Chondrocyte (in vitro differentiated cells): ENCODE measurements at regions not wholly inside any gene's neighbourhood (a gene's known extent, or its start where the extent isn't known, plus 50 kb on each side); places are given as distances from the start of the nearest gene placed in this dataset.

Experiments used
- DNase-seq: peaks from one replicate; pipeline ENCODE4 v3.0.0; 2021; ENCODE audit warnings: mixed read lengths, low spot score
- H3K27ac Mint-ChIP-seq: one replicate; pipeline ENCODE4 v1.8.0; 2021; ENCODE audit warnings: mild to moderate bottlenecking, moderate library complexity, mixed read lengths; ENCODE audit not compliant: unreplicated experiment
- H3K27me3 Mint-ChIP-seq: 2 replicates; pipeline ENCODE4 v1.8.0; 2021; ENCODE audit warnings: low read depth, mixed read lengths
- H3K36me3 Mint-ChIP-seq: 2 replicates; pipeline ENCODE4 v1.8.0; 2021; ENCODE audit warnings: low read depth, mixed read lengths
- H3K4me1 Mint-ChIP-seq: 2 replicates; pipeline ENCODE4 v1.8.0; 2021; ENCODE audit warnings: low read depth, mild to moderate bottlenecking, mixed read lengths
- H3K4me3 Mint-ChIP-seq: one replicate; pipeline ENCODE4 v1.8.0; 2021; ENCODE audit warnings: mild to moderate bottlenecking, moderate library complexity, mixed read lengths; ENCODE audit not compliant: unreplicated experiment
- H3K9me3 Mint-ChIP-seq: 2 replicates; pipeline ENCODE4 v1.8.0; 2021; ENCODE audit warnings: low read depth, mixed read lengths
- CTCF ChIP-seq: fragments of 200-600 bp; sonication (generic); IDR thresholded peaks from 2 replicates; pipeline ENCODE4 v1.5.0; 2021; ENCODE audit warnings: antibody characterized with exemption, mild to moderate bottlenecking, moderate library complexity

GRCh38 chr2:133780099-133780996, 212.1 kb upstream of the NCKAP5 start:
- H3K27ac Mint-ChIP-seq = no peak overlapping the region
- no peak overlapping the region for H3K4me3 Mint-ChIP-seq
- H3K4me1 Mint-ChIP-seq = no peaks in the 10 kb centered on the region
- peaks cover 4% of the 10 kb centered on the region for H3K36me3 Mint-ChIP-seq
- peaks cover 12% of the 10 kb centered on the region for H3K9me3 Mint-ChIP-seq
- no peak for DNase-seq
- TF ChIP-seq CTCF = peak; percentile 97
- H3K27me3 Mint-ChIP-seq = no peaks in the 10 kb centered on the region

GRCh38 chr2:133780997-133781513, 212.8 kb upstream of the NCKAP5 start:
- no peak overlapping the region for H3K4me3 Mint-ChIP-seq
- no peak for TF ChIP-seq CTCF
- no peak for DNase-seq
- H3K27me3 Mint-ChIP-seq = no peaks in the 10 kb centered on the region
- H3K36me3 Mint-ChIP-seq = peaks cover 4% of the 10 kb centered on the region
- H3K4me1 Mint-ChIP-seq = no peaks in the 10 kb centered on the region
- no peak overlapping the region for H3K27ac Mint-ChIP-seq
- peaks cover 12% of the 10 kb centered on the region for H3K9me3 Mint-ChIP-seq

- no peak for DNase-seq
- Mint-ChIP-seq H3K9me3 (peaks cover 12% of the 10 kb centered on the region), H3K4me1 (peaks cover 21% of the 10 kb centered on the region), H3K4me3 (no peak overlapping the region), H3K27me3 (no peaks in the 10 kb centered on the region), H3K27ac (no peak overlapping the region), H3K36me3 (peaks cover 4% of the 10 kb centered on the region)
- TF ChIP-seq CTCF = no peak
Measured at GRCh38 chr2:133787207-133787606, 218.9 kb upstream of the NCKAP5 start.

- H3K4me1 Mint-ChIP-seq = peaks cover 21% of the 10 kb centered on the region
- no peak overlapping the region for H3K4me3 Mint-ChIP-seq
- H3K9me3 Mint-ChIP-seq = peaks cover 9% of the 10 kb centered on the region
- no peak for DNase-seq
- TF ChIP-seq CTCF = no peak
- no peaks in the 10 kb centered on the region for H3K27me3 Mint-ChIP-seq
- peaks cover 4% of the 10 kb centered on the region for H3K36me3 Mint-ChIP-seq
- no peak overlapping the region for H3K27ac Mint-ChIP-seq
Measured at GRCh38 chr2:133787651-133788050, 219.4 kb upstream of the NCKAP5 start.

- H3K4me3 Mint-ChIP-seq = no peak overlapping the region
- H3K27me3 Mint-ChIP-seq = no peaks in the 10 kb centered on the region
- DNase-seq = no peak
- no peak for TF ChIP-seq CTCF
- no peak overlapping the region for H3K27ac Mint-ChIP-seq
- peaks cover 21% of the 10 kb centered on the region for H3K4me1 Mint-ChIP-seq
- H3K36me3 Mint-ChIP-seq = no peaks in the 10 kb centered on the region
- H3K9me3 Mint-ChIP-seq = peaks cover 2% of the 10 kb centered on the region
Measured at GRCh38 chr2:133788386-133788785, 220.1 kb upstream of the NCKAP5 start.
